Mucosa of rectum (tissue), 2 donors: ENCODE measurements at regions not wholly inside any gene's neighbourhood (a gene's known extent, or its start where the extent isn't known, plus 50 kb on each side); places are given as distances from the start of the nearest gene placed in this dataset.

Experiments
- H3K27ac ChIP-seq, 2 donors: one replicate each; pipeline ENCODE4 v1.7.0; 2013; ENCODE audit warnings: inconsistent platforms in 2 of 2, low read depth in 2 of 2, low read length in 2 of 2
- H3K27me3 ChIP-seq, 2 donors: one replicate each; pipeline ENCODE4 v1.7.0; 2013; ENCODE audit warnings: low read length in 2 of 2; ENCODE audit not compliant: control insufficient read depth in 2 of 2, insufficient read depth in 2 of 2
- H3K36me3 ChIP-seq, 2 donors: one replicate each; pipeline ENCODE4 v1.7.0; 2013; ENCODE audit warnings: low read length in 2 of 2; ENCODE audit not compliant: control insufficient read depth in 2 of 2, insufficient read depth in 2 of 2
- H3K4me1 ChIP-seq, 2 donors: one replicate each; pipeline ENCODE4 v1.7.0; 2013; ENCODE audit warnings: low read length in 2 of 2, mild to moderate bottlenecking in 1 of 2; ENCODE audit not compliant: control insufficient read depth in 2 of 2, insufficient read depth in 2 of 2
- H3K4me3 ChIP-seq, 2 donors: one replicate each; pipeline ENCODE4 v1.7.0; 2013; ENCODE audit warnings: low read length in 2 of 2
- H3K9ac ChIP-seq, 2 donors: one replicate each; pipeline ENCODE4 v1.7.0; 2013; ENCODE audit warnings: low read length in 2 of 2, low read depth in 1 of 2, mild to moderate bottlenecking in 1 of 2
- H3K9me3 ChIP-seq, 2 donors: one replicate each; pipeline ENCODE4 v1.7.0; 2013; ENCODE audit warnings: low read length in 2 of 2; ENCODE audit not compliant: control insufficient read depth in 2 of 2
- donor health status: healthy.
- donor health status: Normal muscosa, but diverticular disease.

DNA sequence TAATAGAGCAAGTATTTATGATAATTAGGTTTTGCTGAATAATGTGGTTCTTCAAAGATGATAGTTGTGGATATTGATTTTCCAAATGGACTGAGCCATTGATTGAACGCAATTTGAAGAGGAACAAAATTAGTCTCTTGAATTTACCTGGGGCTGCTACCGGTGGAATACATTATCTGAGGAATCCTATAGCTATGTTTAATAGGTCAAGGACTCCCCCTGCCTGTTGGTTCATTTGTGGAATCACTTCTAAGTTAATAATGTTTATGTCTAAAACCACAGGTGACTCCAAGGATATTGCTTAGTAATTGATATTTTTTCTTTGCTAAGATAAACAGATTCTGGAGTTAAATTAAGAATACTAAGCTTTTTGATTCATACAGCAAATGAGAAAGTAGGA is 576.0 kb upstream of the PABPC4L start:
- Histone ChIP-seq H3K36me3 (no peaks in the 10 kb centered on the region), H3K4me1 (no peaks in the 10 kb centered on the region), H3K9me3 (peaks cover 0 to 3% of the 10 kb centered on the region in 2 donors), H3K27ac (no peak overlapping the region), H3K9ac (no peak overlapping the region), H3K4me3 (no peak overlapping the region), H3K27me3 (no peaks in the 10 kb centered on the region)

- Histone ChIP-seq H3K4me3 (no peak overlapping the region), H3K4me1 (no peaks in the 10 kb centered on the region), H3K9ac (no peak overlapping the region), H3K27ac (no peak overlapping the region), H3K27me3 (no peaks in the 10 kb centered on the region), H3K36me3 (no peaks in the 10 kb centered on the region), H3K9me3 (peaks cover 0 to 3% of the 10 kb centered on the region in 2 donors)
These were observed 572.0 kb upstream of the PABPC4L start for GRCh38 chr4:134773497-134774000.

DNA sequence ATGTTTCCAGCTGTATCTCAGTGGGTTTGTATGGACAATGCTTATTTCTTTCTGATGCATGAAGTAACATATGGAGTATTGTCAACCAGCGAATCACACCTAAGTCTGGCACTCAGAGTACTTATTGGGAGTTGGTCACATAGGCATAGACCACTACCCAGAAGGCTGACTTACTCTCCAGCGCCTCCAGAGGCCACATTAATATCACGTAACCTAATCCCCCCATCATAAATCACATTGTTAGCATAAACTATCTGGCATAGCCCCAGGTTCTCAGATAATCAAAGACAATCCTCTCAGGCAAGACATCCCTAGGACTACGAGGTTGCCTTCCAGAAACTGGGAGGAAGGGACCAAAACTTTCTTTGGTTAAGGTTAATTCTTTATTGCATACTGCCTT is 560.5 kb upstream of the PABPC4L start:
- no peaks in the 10 kb centered on the region for H3K36me3 ChIP-seq
- no peaks in the 10 kb centered on the region for H3K4me1 ChIP-seq
- H3K4me3 ChIP-seq = no peak overlapping the region
- no peak overlapping the region for H3K9ac ChIP-seq
- H3K27me3 ChIP-seq = no peaks in the 10 kb centered on the region
- no peaks in the 10 kb centered on the region for H3K9me3 ChIP-seq
- H3K27ac ChIP-seq = no peak overlapping the region

- Histone ChIP-seq H3K9ac (no peak overlapping the region), H3K27ac (no peak overlapping the region), H3K4me3 (no peak overlapping the region), H3K4me1 (no peaks in the 10 kb centered on the region), H3K27me3 (no peaks in the 10 kb centered on the region), H3K9me3 (no peaks in the 10 kb centered on the region), H3K36me3 (no peaks in the 10 kb centered on the region)
These were observed 554.8 kb upstream of the PABPC4L start for GRCh38 chr4:134756421-134756820.

DNA sequence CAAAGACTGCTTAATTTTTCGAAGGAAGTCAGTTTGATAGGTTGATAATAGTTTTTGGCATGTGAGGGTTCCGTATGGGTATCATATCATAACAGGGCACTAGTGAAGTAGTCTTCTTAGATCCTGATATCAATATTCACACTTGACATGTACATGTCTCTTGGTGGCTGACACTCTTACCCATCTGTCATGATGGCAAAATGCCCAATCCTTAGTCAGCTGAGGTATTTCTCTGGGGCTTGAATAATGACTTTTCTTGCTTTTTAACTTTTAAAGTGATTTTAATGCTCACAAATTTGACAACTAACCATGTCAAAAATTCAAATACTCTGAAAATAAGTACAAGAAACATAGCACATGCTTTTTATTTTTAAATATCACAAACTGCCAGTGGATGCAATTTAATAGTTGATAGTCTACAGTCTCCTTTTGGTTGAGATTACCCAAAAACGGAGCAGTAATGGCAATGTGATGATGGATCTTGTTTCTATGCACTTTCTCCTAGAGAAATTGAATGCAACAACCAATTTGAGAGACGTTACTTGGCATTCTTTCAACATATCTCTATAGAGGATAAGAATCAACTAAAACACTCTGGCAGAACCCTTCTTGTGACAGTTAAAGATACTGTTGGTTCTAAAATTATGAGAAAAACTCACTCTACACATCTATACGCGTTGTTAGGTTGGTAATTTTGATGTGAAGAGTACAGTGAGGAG is 552.9 kb upstream of the PABPC4L start:
- no peaks in the 10 kb centered on the region for H3K27me3 ChIP-seq
- no peaks in the 10 kb centered on the region for H3K4me1 ChIP-seq

DNA sequence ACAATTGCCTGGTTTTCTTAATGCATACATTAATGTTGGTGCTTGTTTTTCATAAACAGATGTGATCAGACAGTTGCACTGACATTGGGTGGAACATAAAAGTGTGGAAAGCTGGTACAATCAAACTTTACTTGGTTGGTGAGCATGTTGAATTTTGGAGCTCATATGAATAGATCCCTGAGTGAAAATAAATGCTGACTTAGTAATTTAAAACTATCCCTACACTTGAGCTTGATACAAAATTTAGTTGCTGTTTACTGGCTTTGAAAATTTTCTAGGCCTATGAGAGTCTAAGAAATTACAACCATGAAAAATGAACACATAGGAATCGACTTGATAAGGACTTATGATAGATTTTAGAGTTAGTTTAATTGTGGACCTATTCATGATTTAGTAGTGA is 551.8 kb upstream of the PABPC4L start:
- no peaks in the 10 kb centered on the region for H3K4me1 ChIP-seq
- H3K9me3 ChIP-seq = no peaks in the 10 kb centered on the region
- H3K4me3 ChIP-seq = no peak overlapping the region
- H3K9ac ChIP-seq = no peak overlapping the region
- H3K27ac ChIP-seq = no peak overlapping the region
- H3K27me3 ChIP-seq = no peaks in the 10 kb centered on the region
- H3K36me3 ChIP-seq = no peaks in the 10 kb centered on the region

More for the DNA sequence above, 552.9 kb upstream of the PABPC4L start:
- H3K4me3 ChIP-seq = no peak overlapping the region
- H3K9me3 ChIP-seq = no peaks in the 10 kb centered on the region
- no peaks in the 10 kb centered on the region for H3K36me3 ChIP-seq
- H3K9ac ChIP-seq = no peak overlapping the region
- no peak overlapping the region for H3K27ac ChIP-seq

DNA sequence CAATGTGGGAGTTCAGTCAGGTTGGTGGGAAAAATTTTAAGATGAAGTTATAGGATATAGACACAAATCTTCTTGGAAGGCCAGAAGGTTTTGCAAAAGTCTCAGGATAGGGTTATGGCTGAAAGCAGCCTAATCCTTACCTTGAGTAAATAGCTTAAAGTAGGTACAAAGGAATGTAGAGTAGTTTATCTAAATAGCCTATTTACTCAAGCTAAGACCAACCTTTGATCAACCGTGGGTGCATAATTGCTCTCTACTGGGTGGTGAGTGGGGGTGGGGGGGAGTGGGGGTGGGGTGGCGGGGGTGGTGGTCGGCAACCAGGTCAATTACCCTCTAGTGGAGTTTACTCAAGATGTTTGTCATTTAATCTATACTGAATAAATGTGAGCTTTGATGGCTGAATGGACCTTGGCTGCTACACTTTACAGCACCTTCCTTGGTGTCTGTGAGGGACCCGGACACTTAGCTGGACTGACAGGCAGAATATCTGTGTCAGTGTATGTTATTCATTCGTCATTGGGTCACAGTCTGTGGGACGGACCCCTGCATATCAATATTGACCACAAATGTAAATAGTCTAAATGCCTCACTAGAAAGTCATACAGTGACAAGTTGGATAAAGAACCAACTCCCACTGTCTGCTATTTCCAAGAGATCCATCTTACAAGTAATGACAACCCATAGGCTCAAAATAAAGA is 545.7 kb upstream of the PABPC4L start:
- no peaks in the 10 kb centered on the region for H3K27me3 ChIP-seq
- no peak overlapping the region for H3K9ac ChIP-seq
- no peak overlapping the region for H3K27ac ChIP-seq
- no peak overlapping the region for H3K4me3 ChIP-seq
- no peaks in the 10 kb centered on the region for H3K4me1 ChIP-seq
- H3K36me3 ChIP-seq = no peaks in the 10 kb centered on the region
- H3K9me3 ChIP-seq = no peaks in the 10 kb centered on the region

DNA sequence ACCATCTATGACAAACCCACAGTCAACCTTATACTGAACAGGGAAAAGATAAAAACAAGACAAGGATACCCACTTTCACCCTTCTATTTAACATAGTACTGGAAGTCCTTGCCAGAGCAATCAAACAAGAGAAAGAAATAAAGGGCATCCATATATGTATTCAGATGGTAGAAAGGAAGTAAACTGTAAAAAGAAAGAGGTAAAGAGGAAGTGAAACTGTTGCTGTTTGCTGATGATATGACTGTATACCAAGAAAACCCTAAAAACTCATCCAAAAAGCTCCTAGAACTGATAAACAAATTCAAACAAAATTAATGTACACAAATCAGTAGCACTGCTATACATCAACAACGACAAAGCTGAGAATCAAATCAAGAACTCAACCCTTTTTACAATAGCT is 538.7 kb upstream of the PABPC4L start:
- no peaks in the 10 kb centered on the region for H3K27me3 ChIP-seq
- no peak overlapping the region for H3K27ac ChIP-seq
- no peaks in the 10 kb centered on the region for H3K4me1 ChIP-seq
- no peaks in the 10 kb centered on the region for H3K9me3 ChIP-seq
- H3K36me3 ChIP-seq = no peaks in the 10 kb centered on the region
- H3K4me3 ChIP-seq = no peak overlapping the region
- no peak overlapping the region for H3K9ac ChIP-seq

- Histone ChIP-seq H3K27ac (no peak overlapping the region), H3K9me3 (no peaks in the 10 kb centered on the region), H3K36me3 (no peaks in the 10 kb centered on the region), H3K27me3 (no peaks in the 10 kb centered on the region), H3K4me3 (no peak overlapping the region), H3K9ac (no peak overlapping the region), H3K4me1 (no peaks in the 10 kb centered on the region)
These were observed 534.3 kb upstream of the PABPC4L start for GRCh38 chr4:134735901-134736300.

GRCh38 chr4:134727696-134728095 is 526.1 kb upstream of the PABPC4L start:
- Histone ChIP-seq H3K9ac (no peak overlapping the region), H3K4me3 (no peak overlapping the region), H3K9me3 (no peaks in the 10 kb centered on the region), H3K36me3 (no peaks in the 10 kb centered on the region), H3K4me1 (no peaks in the 10 kb centered on the region), H3K27me3 (no peaks in the 10 kb centered on the region), H3K27ac (no peak overlapping the region)
